Panc1 (cell line): ENCODE measurements at regions not wholly inside any gene's neighbourhood (a gene's known extent, or its start where the extent isn't known, plus 50 kb on each side); places are given as distances from the start of the nearest gene placed in this dataset.

Experiments
- CTCF ChIP-seq: fragments of 450-650 bp; IDR thresholded peaks from 2 replicates; pipeline ENCODE4 v1.5.1; 2017; ENCODE audit warnings: mild to moderate bottlenecking
- REST ChIP-seq, 2 experiments: IDR thresholded peaks; 2 replicates each; pipeline ENCODE4 v1.6.1; 2011 to 2012; ENCODE audit warnings: low read depth in 2 of 2, control low read depth in 1 of 2, low read length in 1 of 2, mild to moderate bottlenecking in 1 of 2, moderate library complexity in 1 of 2; ENCODE audit not compliant: insufficient read depth in 1 of 2

GRCh38 chr14:104245075-104245474, 106.7 kb downstream of the KIF26A start:
- TF ChIP-seq REST (IDR thresholded peaks at IDR 0.05; ENCODE audit: insufficient read depth in 1 of 2, low read depth in 2 of 2, low read length in 1 of 2) (no peak), CTCF (no peak)
